NOMO-1 treated with dmso at 0.1 percent for 144 hours (cell line): ENCODE measurements at regions not wholly inside any gene's neighbourhood (a gene's known extent, or its start where the extent isn't known, plus 50 kb on each side); places are given as distances from the start of the nearest gene placed in this dataset.
"Not testable (repeated sequence)": the region's sequence is repeated elsewhere in the genome, so short reads cannot be mapped to it uniquely, and the experiment has no call there.

Experiments
- DNase-seq: peaks from one replicate; lab custom pipeline; 2025; ENCODE audit not compliant: unreplicated experiment; lab: John Stamatoyannopoulos, UW

DNA sequence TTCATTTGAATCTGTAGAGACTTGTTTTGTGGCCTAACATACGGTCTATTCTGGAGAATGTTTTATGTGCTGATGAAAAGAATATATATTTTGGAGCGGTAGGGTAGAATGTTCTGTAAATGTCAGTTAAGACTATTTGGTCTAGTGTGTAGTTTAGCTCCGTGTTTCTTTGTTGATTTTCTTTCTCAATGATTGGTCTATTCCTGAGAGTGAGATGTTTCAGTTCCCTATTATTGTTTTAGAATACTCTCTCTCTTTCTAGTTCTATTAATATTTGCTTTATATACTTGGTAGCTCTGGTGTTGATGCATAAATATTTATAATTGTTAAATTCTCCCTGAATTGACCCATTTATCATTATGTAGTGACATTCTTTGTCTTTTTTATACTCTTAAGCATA is 236.5 kb downstream of the GLUD2 start:
- DNase-seq = no peak

DNA sequence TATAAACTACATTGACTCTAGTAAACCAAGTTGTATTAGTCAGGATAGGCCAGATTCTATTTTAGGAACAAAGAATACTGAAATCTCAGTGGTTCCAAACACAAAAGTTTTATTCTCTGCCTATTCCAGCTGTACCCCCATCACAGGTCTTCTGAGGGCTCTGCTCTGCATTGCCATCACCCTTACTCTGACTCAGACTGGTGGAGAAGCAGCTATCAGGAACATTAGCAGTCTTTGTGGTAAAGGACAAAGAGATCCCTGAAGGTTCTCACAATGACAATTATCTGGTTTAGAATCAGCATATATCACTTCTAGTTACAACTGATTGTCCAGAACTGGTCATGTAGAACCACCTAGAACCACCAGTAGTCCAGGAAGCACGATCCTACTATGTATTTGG is 251.1 kb downstream of the GLUD2 start:
- DNase-seq = no peak

DNA sequence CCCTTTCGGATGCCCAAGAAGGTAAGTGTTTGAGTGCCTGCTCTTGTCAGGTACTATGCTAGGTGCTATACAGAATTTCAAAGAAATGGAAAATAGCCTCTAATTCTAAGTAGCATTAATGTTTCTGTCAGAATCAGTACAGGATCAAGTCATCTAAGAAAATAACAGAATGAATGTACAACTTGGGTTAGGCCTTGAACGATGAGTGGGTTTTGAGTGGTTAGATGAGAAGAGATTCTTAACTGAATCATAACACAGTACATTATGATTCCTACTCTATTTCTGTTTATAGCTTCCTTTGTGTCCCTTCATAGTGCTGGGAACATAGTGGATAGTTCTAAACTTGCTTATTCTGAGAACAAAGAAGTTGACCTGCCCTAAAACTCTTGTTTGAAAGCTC is 253.9 kb downstream of the GLUD2 start:
- no peak for DNase-seq

DNA sequence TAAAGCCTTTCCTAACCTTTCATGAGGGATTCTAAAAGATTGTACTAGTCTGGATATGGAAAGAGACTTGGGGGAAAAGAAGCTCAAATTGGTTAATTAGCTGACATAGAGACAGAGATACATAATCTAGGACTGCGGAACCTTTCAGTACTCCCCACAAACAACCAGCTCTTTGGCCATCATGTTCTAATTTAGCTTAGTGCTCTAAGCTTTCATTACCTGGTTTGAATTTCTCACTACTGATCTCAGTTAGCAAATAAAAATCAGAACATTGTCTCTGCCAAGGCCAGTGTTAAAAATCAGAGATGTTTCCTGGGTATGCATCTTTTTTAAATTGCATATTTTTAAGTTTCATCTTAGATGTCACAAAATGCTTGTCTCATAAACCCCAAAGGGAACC is 254.4 kb downstream of the GLUD2 start:
- no peak for DNase-seq

DNA sequence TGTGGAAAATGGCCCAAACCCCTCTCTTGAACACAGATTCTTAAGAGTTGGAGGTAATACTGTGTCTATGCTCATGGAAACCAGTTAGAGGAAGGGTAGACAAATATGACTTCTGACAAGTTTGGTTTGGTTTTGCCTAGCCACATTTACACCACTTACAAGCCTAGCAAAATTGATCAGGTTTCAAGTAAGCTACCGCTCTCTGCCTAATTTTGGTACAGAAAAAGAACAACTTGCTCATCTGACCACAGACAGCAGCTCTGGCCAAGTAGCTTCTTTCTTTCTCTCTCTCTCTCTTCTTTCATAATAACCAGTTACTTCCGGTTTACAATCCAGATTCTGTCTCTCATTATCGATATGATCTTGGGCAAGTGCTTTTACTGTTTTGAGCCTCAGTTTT is 260.0 kb downstream of the GLUD2 start:
- no peak for DNase-seq

DNA sequence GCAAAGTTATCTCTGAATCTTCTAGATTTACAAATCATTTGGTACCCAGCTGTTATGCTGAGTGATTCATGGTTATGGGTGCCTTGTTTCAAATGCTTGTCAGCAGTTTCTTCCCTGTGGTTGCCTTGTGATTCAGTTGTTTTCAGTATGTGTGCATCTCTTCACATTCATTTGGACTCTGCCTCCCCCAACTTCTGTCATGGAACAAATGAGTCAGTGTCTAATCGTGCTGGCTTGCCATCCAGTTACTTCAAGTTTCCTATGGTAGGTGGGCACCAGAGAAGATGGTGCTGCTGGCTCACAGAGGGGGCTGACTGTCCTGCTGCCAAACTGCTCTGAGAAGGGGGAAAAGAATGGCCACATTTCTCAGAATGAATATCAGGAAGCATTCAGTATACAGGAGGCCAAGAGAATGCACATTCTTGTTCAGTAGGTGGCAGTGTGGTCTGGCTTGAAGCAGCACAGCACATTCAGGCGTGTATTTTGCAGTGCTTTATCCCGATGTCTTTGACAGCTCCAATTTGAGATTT is 260.9 kb downstream of the GLUD2 start:
- no peak for DNase-seq

DNA sequence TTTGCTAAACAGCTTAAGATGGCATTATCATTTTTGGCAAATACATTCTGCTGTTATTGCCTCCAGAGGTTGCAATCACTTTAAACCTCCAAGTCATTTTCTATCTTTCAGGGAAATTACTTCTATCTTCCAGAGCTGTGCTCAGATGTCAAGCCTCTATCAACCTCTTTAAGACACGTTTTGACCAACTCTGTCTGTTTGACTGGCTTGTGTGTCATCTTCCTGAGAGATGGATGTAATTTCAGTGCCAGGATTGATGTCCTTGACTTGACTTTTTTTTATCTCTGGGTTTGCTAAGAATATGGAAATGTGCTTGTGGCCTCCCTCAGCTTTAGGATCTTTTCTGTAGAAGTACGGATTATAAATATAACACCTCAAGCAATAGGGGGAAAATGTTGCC is 263.4 kb downstream of the GLUD2 start:
- DNase-seq = no peak

DNA sequence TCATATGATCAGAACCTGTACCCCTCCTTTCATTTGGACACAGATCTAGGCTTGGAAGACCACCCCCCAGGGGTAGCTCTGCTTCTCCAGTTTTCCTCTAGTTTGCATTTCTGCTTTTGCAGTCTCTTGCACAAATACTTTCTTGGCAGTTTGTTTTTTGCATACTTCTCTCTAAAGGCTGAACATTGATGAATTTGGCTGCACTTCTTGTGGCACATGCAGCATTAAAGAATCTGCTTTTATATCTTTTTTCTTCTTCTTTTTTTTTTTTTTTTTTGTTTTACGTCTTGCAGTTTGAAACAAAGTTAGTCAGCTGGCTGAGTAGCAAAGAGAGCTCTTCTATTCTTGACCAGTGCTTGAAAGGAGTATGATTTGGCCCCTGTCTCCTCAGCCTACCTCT is 273.0 kb downstream of the GLUD2 start:
- no peak for DNase-seq

DNA sequence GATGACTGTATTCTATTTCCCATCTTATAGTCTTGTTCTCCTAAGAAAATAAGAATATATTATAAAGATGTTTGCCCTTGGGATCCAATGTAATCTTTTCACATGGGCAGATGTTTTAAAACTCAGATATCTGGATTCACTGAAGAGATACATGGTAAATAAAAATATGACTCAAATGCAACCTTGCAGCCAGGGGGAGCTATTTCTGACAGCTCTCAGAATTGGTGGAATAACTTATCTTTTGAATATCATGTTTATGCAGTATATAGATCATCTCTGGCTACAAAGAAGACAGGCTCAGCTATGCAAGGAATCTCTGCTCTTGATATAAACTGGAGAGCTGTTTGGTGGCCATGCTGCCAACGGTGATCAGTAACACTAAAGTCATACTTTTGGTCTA is 274.7 kb downstream of the GLUD2 start:
- no peak for DNase-seq

DNA sequence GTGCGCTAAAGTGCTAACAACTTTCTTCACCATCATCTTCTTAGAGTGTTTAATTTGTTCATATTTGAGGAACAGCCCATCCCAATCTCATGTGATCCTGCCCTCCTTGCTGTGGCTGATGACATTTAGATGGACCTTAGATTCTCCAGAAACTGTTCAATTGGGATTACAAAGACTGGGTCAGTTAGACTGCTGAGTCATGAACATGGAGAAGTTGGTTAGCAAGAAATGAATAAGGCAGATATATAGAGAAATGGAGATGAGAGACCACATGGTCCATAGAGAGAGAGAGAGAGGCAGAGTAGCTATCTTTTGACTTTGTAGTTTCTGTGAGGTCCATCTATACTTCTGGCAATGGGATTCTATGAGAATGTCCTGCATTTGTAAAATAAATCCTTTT is 275.9 kb downstream of the GLUD2 start:
- no peak for DNase-seq

DNA sequence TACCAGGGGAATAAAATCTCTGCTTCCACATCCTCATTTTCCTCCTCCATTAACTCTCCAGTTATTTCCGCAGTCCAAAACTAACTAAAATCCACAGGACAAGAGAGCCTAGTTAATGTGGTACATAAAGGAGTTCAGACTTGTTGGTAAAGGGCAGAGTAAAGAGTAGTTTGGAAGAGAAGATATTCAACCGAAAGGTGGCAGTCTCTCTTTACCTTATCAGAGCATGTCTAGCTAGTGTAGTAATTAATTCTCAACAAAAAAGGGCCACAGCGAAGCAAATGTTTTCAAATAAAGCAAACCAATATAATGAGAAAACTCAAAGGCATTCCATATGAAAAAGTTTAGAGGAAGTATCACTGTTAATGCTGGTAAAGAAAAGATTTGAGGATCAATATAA is 286.5 kb downstream of the GLUD2 start:
- no peak for DNase-seq

DNA sequence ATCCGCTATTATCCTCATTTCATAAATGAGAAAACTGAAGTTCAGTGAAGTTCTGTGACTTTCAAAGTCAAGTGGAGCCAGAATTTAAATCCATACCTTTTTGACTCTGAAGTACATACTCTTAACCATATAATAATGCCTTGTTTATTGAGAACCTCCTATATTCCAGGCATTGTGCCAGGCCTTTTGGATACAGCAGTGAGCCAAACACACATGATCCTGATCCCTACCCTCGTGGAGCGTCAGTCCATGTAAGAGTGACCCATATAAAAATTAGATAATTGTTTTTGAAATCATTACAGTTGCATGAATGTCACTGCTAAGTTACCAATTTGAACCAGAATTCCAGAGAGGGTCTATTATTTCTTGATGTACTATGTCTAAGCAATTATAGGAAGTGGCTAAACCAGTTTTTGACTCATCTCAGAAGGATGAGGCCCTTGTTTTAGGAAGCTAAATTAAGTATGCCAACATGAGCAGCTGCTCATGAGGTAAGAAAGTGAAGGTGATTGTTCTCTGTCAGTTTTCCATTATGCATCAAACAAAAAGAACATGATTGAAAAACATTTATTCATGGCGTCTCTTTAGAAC is 289.5 kb downstream of the GLUD2 start:
- DNase-seq = no peak

DNA sequence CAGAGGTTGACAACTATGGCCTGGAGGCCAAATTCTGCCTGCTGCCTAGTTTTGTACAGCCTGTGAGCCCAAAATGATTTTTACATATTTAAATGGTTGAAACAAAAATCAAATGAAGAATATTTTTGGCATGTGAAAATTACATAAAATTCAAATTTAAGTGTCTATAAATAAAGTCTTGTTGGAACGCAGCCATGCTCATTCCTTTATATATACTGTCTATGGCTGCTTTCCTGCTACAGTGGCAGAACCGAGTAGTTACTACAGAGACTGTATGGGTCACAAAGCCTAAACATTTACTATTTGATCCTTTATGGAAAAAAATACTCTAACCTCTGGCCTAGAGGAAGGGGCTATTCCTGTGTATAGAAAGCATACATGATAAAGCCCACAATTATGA is 290.4 kb downstream of the GLUD2 start:
- no peak for DNase-seq

DNA sequence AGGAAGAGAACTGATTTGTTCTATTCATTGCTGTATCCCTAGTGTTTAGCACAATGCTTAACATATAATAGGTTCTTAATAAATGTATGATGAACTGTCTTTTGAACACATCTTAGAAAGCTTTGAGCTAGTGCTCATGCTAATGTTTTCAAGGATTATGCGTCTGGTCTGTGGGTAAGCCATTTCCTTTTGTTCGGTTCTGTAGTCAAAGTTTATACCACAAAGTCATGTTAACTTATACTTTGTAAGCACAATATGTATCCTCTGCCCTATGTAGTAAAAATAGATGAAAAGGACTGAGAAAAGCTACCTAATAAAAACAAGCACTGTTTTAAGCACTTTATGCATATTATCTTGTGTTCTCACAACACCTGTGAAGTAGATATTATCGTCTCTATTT is 301.9 kb downstream of the GLUD2 start:
- DNase-seq = no peak

DNA sequence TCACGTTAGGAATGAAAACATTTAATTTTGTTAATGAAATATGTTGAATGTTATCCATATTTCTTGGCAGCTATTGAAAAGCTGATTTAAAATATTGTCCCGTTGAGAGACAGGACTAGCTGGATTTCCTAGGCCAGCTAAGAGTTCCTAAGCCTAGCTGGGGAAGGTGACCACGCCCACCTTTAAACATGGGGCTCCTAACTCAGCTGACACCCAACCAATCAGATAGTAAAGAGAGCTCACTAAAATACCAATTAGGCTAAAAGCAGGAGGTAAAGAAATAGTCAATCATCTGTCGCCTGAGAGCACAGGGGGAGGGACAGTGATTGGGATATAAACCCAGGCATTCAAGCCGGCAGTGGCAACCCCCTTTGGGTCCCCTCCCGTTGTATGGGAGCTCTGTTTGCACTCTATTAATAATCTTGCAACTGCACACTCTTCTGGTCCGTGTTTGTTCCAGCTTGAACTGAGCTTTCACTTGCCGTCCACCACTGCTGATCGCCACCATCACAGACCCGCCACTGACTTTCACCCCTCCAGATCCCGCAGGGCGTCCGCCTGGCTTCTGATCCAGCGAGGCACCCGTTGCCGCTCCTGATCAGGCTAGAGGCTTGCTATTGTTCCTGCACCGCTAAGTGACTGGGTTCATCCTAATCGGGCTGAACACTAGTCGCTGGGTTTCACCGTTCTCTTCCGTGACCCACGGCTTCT is 308.9 kb downstream of the GLUD2 start:
- no peak for DNase-seq

DNA sequence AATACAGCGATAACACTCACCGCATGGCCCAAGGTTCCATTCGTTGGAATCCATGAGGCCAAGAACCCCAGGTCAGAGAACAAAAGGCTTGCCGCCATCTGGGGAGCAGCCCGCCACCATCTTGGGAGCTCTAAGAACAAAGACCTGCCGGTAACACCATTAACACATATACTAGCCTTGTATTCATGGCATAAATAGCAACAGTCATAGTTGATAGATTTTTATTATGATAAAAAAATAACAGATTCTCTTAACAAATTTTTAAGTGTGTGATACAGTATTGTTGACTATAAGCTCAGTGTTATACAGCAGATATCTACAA is 309.4 kb downstream of the GLUD2 start:
- DNase-seq = no peak

DNA sequence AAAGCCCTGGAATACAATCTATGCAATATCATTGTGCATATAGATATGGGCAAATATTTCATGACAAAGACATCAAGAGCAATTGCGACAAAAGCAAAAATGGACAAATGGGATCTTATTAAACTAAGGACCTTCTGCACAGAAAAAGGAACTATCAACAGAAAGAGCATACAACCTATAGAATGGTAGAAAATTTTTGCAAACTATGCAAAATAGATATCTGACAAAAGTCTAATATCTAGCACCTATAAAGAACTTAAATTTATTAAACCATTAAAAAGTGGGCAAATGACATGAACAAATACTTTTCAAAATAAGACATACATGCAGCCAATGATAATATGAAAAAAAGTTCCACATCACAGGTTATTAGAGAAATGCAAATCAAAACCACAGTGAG is 312.9 kb downstream of the GLUD2 start:
- DNase-seq = no peak

DNA sequence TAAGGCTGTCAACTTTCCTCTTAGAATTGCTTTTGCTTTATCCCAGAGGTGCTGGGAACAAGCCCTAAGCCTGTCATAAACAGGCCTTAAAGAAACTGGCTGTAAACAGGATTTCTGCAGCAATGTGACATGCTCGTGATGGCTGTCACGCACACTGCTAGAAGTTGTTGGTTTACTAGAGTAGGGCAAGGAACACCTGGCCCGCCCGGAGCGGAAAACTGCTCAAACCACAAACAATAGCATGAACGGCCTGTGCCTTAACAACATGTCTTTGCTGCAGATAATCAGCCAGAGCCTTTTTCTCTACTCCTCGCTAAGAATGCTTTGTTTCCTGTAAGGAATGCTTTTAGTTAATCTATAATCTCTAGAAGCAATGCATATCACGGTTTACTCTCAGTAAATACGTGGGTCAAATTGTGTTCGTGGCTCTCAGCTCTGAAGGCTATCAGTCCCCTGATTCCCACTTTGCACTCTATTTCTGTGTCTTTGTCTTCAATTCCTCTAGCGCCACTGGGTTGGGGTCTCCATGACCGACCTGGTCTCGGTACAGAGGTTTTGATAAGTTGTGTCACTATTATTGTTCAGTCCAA is 318.3 kb downstream of the GLUD2 start:
- DNase-seq = no peak

DNA sequence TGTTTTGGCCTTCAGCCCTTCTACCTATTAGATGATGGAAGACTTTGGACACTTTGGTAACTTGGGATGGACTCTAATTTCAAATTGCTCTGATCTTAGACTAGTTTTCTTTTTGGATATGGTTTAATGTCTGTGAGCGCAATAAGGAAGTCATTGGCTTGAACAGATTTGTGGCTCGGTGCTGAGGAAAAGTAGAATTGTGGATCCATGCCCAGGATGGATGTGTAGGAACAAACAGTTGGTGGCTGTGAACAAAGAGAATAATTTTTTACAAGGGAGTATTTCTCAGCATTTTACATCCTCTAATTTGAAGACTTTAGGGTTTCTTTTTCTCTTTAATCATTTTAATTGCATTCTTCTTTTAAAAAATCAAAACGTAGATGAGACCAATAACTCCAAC is 327.1 kb downstream of the GLUD2 start:
- DNase-seq = no peak

DNA sequence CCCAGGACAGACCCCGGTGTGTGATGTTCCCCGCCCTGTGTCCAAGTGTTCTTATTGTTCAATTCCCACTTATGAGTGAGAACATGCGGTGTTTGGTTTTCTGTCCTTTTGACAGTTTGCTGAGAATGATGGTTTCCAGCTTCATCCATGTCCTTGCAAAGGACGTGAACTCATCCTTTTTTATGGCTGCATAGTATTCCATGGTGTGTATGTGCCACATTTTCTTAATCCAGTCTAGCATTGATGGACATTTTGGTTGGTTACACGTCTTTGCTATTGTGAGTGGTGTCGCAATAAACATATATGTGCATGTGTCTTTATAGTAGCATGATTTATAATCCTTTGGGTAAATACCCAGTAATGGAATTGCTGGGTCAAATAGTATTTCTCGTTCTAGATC is 334.5 kb downstream of the GLUD2 start:
- DNase-seq = not testable (repeated sequence)

DNA sequence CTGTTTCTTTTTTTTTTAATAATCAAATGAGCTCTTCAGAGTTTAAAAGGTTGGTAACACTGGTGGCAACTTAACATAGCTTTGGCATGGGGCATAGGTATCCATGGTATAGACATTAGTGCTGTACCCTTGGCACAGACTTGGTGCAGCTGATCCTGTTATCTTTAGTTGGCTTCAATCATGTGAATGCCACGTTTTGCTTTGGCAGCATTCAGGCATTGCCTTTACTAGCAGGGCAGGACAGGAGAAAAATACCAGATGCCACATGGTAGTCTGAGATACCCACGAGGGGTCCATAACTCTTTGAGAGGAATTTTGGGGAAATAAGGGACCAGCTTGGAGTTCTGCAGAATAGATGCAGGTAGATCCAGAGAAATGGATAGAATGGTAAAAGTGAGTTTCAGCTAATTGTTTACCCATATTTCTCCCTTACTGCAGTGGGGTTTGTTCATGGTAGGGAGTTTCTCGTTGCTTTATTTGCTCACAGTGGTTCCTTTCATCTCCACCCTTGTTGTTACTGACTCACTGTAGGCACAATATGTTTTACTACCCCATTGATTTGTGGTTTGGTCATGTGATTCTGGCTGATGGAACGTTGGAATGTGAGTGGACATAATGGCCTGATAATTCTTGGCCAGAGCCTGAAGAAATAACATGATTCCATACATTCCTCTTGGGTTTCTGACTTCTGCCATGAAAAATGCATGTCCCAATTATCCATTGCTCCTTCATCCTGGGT is 342.7 kb downstream of the GLUD2 start:
- no peak for DNase-seq

DNA sequence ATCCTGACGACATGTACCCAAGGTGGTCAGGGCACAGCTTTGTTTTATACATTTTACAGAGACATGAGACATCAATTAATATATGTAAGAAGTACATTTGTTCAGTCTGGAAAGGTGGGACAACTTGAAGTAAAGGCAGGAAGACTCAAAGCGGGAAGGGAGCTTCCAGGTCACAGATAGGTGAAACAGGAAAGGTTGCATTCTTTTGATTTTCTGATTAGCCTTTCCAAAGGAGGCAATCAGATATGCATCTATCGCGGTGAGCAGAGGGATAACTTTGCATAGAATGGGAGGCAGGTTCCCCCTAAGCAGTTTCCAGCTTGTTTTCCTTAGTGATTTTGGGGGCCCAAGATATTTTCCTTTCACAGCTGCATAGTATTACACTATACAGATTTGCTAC is 358.4 kb downstream of the GLUD2 start:
- no peak for DNase-seq
